ENCODE measurements at regions not wholly inside any gene's neighbourhood (a gene's known extent, or its start where the extent isn't known, plus 50 kb on each side); places are given as distances from the start of the nearest gene placed in this dataset.
"Not testable (repeated sequence)": the region's sequence is repeated elsewhere in the genome, so short reads cannot be mapped to it uniquely, and the experiment has no call there.

- no peak for DNase-seq
Observed at GRCh38 chr5:10921160-10921559, 160.1 kb upstream of the DAP start.

- no peak for DNase-seq
Observed at GRCh38 chr5:10920400-10920799, 159.4 kb upstream of the DAP start.

- no peak for DNase-seq
Observed at GRCh38 chr5:10914741-10915480, 153.9 kb upstream of the DAP start.

- DNase-seq, result no peak
Observed at GRCh38 chr5:10913841-10914240, 152.8 kb upstream of the DAP start.

GRCh38 chr5:10913181-10913810 lies 152.3 kb upstream of the DAP start:
- DNase-seq, result no peak

- no peak for DNase-seq
Observed at GRCh38 chr5:10912435-10912834, 151.4 kb upstream of the DAP start.

- DNase-seq, result no peak
Observed at GRCh38 chr5:10910261-10910660, 149.2 kb upstream of the DAP start.

- DNase-seq, result no peak
Observed at GRCh38 chr5:10904862-10905432, 143.9 kb upstream of the DAP start.

- no peak for DNase-seq
Observed at GRCh38 chr5:10903786-10904560, 142.9 kb upstream of the DAP start.

GRCh38 chr5:10902145-10902544 lies 141.1 kb upstream of the DAP start:
- DNase-seq, result no peak

- no peak for DNase-seq
Observed at GRCh38 chr5:10898514-10898913, 137.5 kb upstream of the DAP start.

- DNase-seq, result no peak
Observed at GRCh38 chr5:10896016-10896415, 135.0 kb upstream of the DAP start.

GRCh38 chr5:10894445-10895054 lies 133.5 kb upstream of the DAP start:
- no peak for DNase-seq

- no peak for DNase-seq
Observed at GRCh38 chr5:10892911-10893215, 131.8 kb upstream of the DAP start.

- DNase-seq, result no peak
Observed at GRCh38 chr5:10892147-10892910, 131.3 kb upstream of the DAP start.

GRCh38 chr5:10891193-10891592 lies 130.2 kb upstream of the DAP start:
- no peak for DNase-seq

GRCh38 chr5:10886497-10886896 lies 125.5 kb upstream of the DAP start:
- no peak for DNase-seq

GRCh38 chr5:10885026-10885425 lies 124.0 kb upstream of the DAP start:
- no peak for DNase-seq

- DNase-seq, result not testable (repeated sequence)
Observed at GRCh38 chr5:10883945-10884344, 122.9 kb upstream of the DAP start.

- DNase-seq, result no peak
Observed at GRCh38 chr5:10880934-10881333, 119.9 kb upstream of the DAP start.

- DNase-seq, result not testable (repeated sequence)
Observed at GRCh38 chr5:10876996-10877395, 116.0 kb upstream of the DAP start.

- DNase-seq, result no peak
Observed at GRCh38 chr5:10876006-10876744, 115.1 kb upstream of the DAP start.

Data from activated effector memory CD4-positive, alpha-beta T cell treated with anti-CD3 and anti-CD28 coated beads, Interleukin-2, amount 50 U/mL, for 16 hours (primary cell).